CD14-positive monocyte (primary cell): ENCODE measurements at regions not wholly inside any gene's neighbourhood (a gene's known extent, or its start where the extent isn't known, plus 50 kb on each side); places are given as distances from the start of the nearest gene placed in this dataset.

Source experiments
- DNase-seq, 3 donors: peaks; one replicate each; pipeline ENCODE4 v3.0.0-alpha.2; 2011 to 2022
- H2AFZ ChIP-seq: 2 replicates; pipeline ENCODE4 v1.6.0; 2012; ENCODE audit warnings: mild to moderate bottlenecking, low read depth, low read length, inconsistent platforms; ENCODE audit not compliant: insufficient read depth, poor library complexity, severe bottlenecking
- H3K27ac ChIP-seq, 2 donors: 1 replicate in 1 of 2; 2 replicates in 1 of 2; pipeline ENCODE4 v1.5.1; 2012 to 2013; ENCODE audit warnings: low read length in 2 of 2, control low read depth in 1 of 2, inconsistent platforms in 1 of 2, low read depth in 1 of 2, mild to moderate bottlenecking in 1 of 2
- H3K27me3 ChIP-seq, 2 donors: one replicate each; pipeline versions ENCODE4 v1.6.0 to v1.6.1; 2011 to 2013; ENCODE audit warnings: low read length in 2 of 2; ENCODE audit not compliant: control insufficient read depth in 2 of 2, insufficient read depth in 2 of 2
- H3K36me3 ChIP-seq, 2 donors: replicated peaks in 1 of 2; 1 replicate in 1 of 2; 2 replicates in 1 of 2; pipeline versions ENCODE4 v1.5.1 to v1.6.1; 2012 to 2013; ENCODE audit warnings: low read length in 2 of 2, control low read depth in 1 of 2, inconsistent platforms in 1 of 2, mild to moderate bottlenecking in 1 of 2; ENCODE audit not compliant: insufficient read depth in 2 of 2, control insufficient read depth in 1 of 2
- H3K4me1 ChIP-seq, 2 donors: 1 replicate in 1 of 2; 2 replicates in 1 of 2; pipeline versions ENCODE4 v1.5.1 to v1.6.1; 2012 to 2013; ENCODE audit warnings: low read length in 2 of 2, control low read depth in 1 of 2, inconsistent platforms in 1 of 2, mild to moderate bottlenecking in 1 of 2, moderate library complexity in 1 of 2; ENCODE audit not compliant: insufficient read depth in 2 of 2, control insufficient read depth in 1 of 2
- H3K4me2 ChIP-seq: replicated peaks from 2 replicates; pipeline ENCODE3; 2012; ENCODE audit warnings: low read length, moderate library complexity, mild to moderate bottlenecking; ENCODE audit not compliant: poor library complexity, severe bottlenecking; ENCODE audit errors: extremely low read depth
- H3K4me3 ChIP-seq, 3 experiments: fragments of 200-600 bp in 1 of 3; sonication (generic) in 1 of 3; replicated peaks in 1 of 3; 1 replicate in 2 of 3; 2 replicates in 1 of 3; pipeline ENCODE4 v1.5.1; 2011 to 2013; ENCODE audit warnings: low read length in 3 of 3, mild to moderate bottlenecking in 3 of 3, control low read depth in 2 of 3, low read depth in 2 of 3, inconsistent platforms in 1 of 3, moderate library complexity in 1 of 3
- H3K79me2 ChIP-seq: 2 replicates; pipeline ENCODE4 v1.6.0; 2012; ENCODE audit warnings: mild to moderate bottlenecking, control low read depth, inconsistent platforms, low read length, moderate library complexity; ENCODE audit not compliant: insufficient read depth
- H3K9ac ChIP-seq: 2 replicates; pipeline ENCODE4 v1.6.0; 2017; ENCODE audit warnings: low read length, mild to moderate bottlenecking; ENCODE audit not compliant: insufficient read depth, poor library complexity, severe bottlenecking
- H3K9me3 ChIP-seq, 2 donors: replicated peaks in 1 of 2; 1 replicate in 1 of 2; 2 replicates in 1 of 2; pipeline versions ENCODE4 v1.5.1 to v1.6.1; 2012 to 2013; ENCODE audit warnings: low read length in 2 of 2, control low read depth in 1 of 2; ENCODE audit not compliant: control insufficient read depth in 1 of 2, insufficient read depth in 1 of 2
- H4K20me1 ChIP-seq: 2 replicates; pipeline ENCODE4 v1.6.0; 2012; ENCODE audit warnings: mild to moderate bottlenecking, low read length, control low read depth, moderate library complexity; ENCODE audit not compliant: insufficient read depth
- H3K27ac Mint-ChIP-seq, 7 donors: one replicate each; pipeline ENCODE4 v1.8.0; 2020; ENCODE audit warnings: mild to moderate bottlenecking in 7 of 7, mixed read lengths in 7 of 7, moderate library complexity in 6 of 7, inconsistent platforms in 2 of 7
- H3K27me3 Mint-ChIP-seq, 3 donors: one replicate each; pipeline ENCODE4 v1.8.0; 2021 to 2022; ENCODE audit warnings: low read depth in 3 of 3, mild to moderate bottlenecking in 3 of 3, mixed read lengths in 3 of 3, moderate library complexity in 3 of 3, inconsistent platforms in 1 of 3
- H3K36me3 Mint-ChIP-seq, 2 donors: one replicate each; pipeline ENCODE4 v1.8.0; 2020; ENCODE audit warnings: mixed read lengths in 2 of 2, inconsistent platforms in 1 of 2, mild to moderate bottlenecking in 1 of 2
- H3K4me1 Mint-ChIP-seq: one replicate; pipeline ENCODE4 v1.8.0; 2020; ENCODE audit warnings: mild to moderate bottlenecking, mixed read lengths
- H3K4me3 Mint-ChIP-seq, 2 donors: one replicate each; pipeline ENCODE4 v1.8.0; 2020; ENCODE audit warnings: mild to moderate bottlenecking in 2 of 2, mixed read lengths in 2 of 2, moderate library complexity in 1 of 2
- H3K9me3 Mint-ChIP-seq, 7 donors: one replicate each; pipeline ENCODE4 v1.8.0; 2020 to 2022; ENCODE audit warnings: mixed read lengths in 7 of 7, mild to moderate bottlenecking in 6 of 7, moderate library complexity in 6 of 7, inconsistent platforms in 2 of 7
- WGBS: methylation state at CpG from one replicate; pipeline ENCODE4 v1.1.5; 2013; ENCODE audit warnings: missing lambda C conversion rate; ENCODE audit not compliant: insufficient coverage; 5-methylcytosine and 5-hydroxymethylcytosine counted together
- intact Hi-C, 2 donors: fragments of 100-400 bp; cut with micrococcal nuclease; formaldehyde crosslinking; loops; one replicate each; pipeline versions ENCODE4 v1.15.0 to v1.15.1; 2023
- TF ChIP-seq, protein P1 (sequence below): fragments of 200-600 bp; IDR thresholded peaks from one replicate; pipeline ENCODE4 v1.8.0; 2022; ENCODE audit warnings: antibody characterized with exemption, mild to moderate bottlenecking

DNA sequence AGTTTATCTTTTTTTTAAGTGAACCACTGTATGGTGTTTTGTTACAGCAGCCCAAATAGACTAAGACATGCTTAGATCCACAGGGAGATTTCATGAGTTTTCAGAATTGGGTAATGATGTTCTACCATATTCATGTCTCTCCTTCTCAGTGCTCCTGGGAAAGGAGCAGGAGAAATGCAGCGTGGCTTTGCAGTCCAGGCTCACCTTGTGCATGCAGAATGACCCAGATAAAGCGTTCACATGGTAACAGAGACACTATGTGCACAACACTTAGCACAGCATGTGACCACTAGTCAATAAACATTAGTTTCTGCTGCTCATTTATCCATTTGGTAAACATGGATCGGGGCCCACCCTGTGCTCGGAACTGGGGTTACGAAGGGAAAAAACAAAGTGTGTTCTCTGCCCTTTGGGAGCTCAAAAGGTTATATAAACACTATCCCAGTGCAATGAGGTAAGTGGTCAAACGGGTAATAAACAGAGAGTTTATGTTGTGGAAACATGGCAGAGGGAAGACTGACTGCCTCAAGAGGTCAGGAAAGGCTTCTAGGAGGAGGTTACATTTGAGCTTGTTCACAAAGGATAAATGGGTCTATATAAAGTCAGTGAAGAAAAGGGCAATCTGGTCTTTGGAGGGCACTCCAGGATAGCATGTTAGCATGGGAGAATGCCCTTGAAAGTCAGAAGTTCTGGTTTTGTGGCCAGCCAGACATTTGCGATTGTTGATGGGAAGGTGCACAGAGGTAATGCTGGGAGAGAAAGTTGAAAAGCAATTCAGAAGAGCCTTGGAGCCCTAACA, 299.2 kb downstream of the TDRD15 start:
- no peak overlapping the region for H3K27ac Mint-ChIP-seq
- H3K4me1 Mint-ChIP-seq: no peaks in the 10 kb centered on the region
- H2AFZ ChIP-seq: no peak overlapping the region
- no peak overlapping the region for H3K27ac ChIP-seq
- TF ChIP-seq, protein P1, sequence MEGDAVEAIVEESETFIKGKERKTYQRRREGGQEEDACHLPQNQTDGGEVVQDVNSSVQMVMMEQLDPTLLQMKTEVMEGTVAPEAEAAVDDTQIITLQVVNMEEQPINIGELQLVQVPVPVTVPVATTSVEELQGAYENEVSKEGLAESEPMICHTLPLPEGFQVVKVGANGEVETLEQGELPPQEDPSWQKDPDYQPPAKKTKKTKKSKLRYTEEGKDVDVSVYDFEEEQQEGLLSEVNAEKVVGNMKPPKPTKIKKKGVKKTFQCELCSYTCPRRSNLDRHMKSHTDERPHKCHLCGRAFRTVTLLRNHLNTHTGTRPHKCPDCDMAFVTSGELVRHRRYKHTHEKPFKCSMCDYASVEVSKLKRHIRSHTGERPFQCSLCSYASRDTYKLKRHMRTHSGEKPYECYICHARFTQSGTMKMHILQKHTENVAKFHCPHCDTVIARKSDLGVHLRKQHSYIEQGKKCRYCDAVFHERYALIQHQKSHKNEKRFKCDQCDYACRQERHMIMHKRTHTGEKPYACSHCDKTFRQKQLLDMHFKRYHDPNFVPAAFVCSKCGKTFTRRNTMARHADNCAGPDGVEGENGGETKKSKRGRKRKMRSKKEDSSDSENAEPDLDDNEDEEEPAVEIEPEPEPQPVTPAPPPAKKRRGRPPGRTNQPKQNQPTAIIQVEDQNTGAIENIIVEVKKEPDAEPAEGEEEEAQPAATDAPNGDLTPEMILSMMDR: no peak
- 93% methylated on average over 4 of the region's 7 CpGs for WGBS
- no peak overlapping the region for H3K4me2 ChIP-seq
- H3K27me3 ChIP-seq: no peaks in the 10 kb centered on the region
- no peak overlapping the region for H3K4me3 ChIP-seq
- H3K79me2 ChIP-seq: no peaks in the 10 kb centered on the region
- H4K20me1 ChIP-seq: no peaks in the 10 kb centered on the region
- no peaks in the 10 kb centered on the region for H3K36me3 Mint-ChIP-seq
- intact Hi-C loops: no loop called here
- H3K4me1 ChIP-seq: no peaks in the 10 kb centered on the region
- no peak for DNase-seq
- peaks cover 0 to 5% (median 0%) of the 10 kb centered on the region in 3 donors for H3K27me3 Mint-ChIP-seq
- peaks cover 3 to 7% of the 10 kb centered on the region in 2 donors for H3K9me3 ChIP-seq
- H3K9ac ChIP-seq: no peak overlapping the region
- peaks cover 2 to 23% (median 5%) of the 10 kb centered on the region in 7 donors for H3K9me3 Mint-ChIP-seq
- no peaks in the 10 kb centered on the region for H3K36me3 ChIP-seq
- H3K4me3 Mint-ChIP-seq: no peak overlapping the region

DNA sequence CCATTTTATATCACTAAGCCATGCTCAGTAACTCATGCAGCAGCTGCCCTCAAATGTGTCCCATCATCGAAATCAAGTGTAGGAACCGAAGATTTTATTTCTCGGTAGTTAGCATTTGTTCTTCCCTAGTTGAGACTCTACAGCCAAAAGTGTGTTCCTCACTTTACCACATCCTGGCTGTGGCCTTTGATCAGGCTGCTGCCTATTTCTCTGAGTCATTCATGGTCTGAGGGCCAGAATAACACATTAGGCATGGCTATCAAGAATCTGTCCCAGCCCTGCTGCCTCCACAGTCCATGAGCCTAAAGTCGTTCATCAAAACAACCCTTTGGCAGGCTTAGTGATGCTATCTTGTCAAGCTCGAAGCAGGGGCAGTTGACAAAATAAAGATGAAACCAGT, 300.1 kb downstream of the TDRD15 start:
- Histone ChIP-seq H3K4me1 (no peaks in the 10 kb centered on the region), H3K36me3 (no peaks in the 10 kb centered on the region), H3K79me2 (no peaks in the 10 kb centered on the region), H3K9ac (no peak overlapping the region), H3K27me3 (no peaks in the 10 kb centered on the region), H4K20me1 (no peaks in the 10 kb centered on the region), H3K4me3 (no peak overlapping the region), H3K4me2 (no peak overlapping the region), H2AFZ (no peak overlapping the region), H3K9me3 (peaks cover 3 to 7% of the 10 kb centered on the region in 2 donors), H3K27ac (no peak overlapping the region)
- no peak overlapping the region for H3K4me3 Mint-ChIP-seq
- WGBS: 83% methylated on average over 5 of the region's 5 CpGs
- H3K27ac Mint-ChIP-seq: no peak overlapping the region
- peaks cover 2 to 25% (median 5%) of the 10 kb centered on the region in 7 donors for H3K9me3 Mint-ChIP-seq
- no peaks in the 10 kb centered on the region for H3K4me1 Mint-ChIP-seq
- no peaks in the 10 kb centered on the region for H3K36me3 Mint-ChIP-seq
- H3K27me3 Mint-ChIP-seq: peaks cover 0 to 5% (median 0%) of the 10 kb centered on the region in 3 donors
- TF ChIP-seq, protein P1: no peak
- no peak for DNase-seq
- intact Hi-C loops: no loop called here
